HG03457 (cell line): ENCODE measurements at regions not wholly inside any gene's neighbourhood (a gene's known extent, or its start where the extent isn't known, plus 50 kb on each side); places are given as distances from the start of the nearest gene placed in this dataset.

Experiments used
- ATAC-seq: cut with Tn5 transposase; IDR thresholded peaks from one replicate; pipeline ENCODE4 v1.9.1; 2021; ENCODE audit warnings: moderate number of reproducible peaks; ENCODE audit not compliant: unreplicated experiment

DNA sequence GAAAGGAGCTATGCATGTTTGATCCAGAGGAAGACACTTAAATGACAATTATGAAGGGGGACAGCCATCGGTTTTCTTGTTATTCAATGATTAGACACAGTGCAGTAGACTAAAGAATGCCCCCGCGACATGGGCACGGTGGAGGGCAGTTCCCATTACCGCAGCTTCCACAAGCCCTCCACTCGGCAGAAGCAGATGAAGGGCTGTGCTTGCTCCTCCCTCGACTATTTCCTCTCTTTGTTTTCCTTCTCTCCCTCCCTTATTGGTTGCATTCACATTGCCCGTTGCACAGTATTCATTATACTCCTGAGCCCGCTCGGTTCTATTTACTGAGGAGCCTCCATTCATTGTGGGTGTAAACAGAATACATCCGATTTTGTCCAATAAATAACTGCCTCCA lies 138.8 kb upstream of the RASSF8 start:
- no peak for ATAC-seq

DNA sequence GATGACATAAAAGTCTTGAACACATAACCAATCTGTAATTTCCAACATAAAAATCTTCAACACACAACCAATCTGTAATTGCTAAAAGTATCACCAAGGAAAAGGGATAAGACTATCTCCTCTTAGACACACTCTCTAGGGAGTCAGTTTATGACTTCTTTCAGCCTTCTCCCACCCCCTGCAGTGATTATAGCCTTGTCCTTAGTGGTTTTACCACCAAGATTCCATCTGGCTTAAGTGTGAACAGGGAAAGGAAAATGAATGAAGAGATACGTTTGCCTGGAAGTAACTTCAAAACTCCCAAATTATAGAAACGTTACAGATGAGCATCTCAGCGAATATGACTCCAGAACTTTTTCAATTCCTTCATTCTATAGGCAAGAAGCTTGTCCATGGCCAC lies 136.2 kb upstream of the RASSF8 start:
- no peak for ATAC-seq

- no peak for ATAC-seq
Observed at GRCh38 chr12:25824734-25825133, 133.7 kb upstream of the RASSF8 start.

GRCh38 chr12:25825446-25825845 lies 133.0 kb upstream of the RASSF8 start:
- ATAC-seq = no peak

GRCh38 chr12:25827141-25827540 lies 131.3 kb upstream of the RASSF8 start:
- ATAC-seq = no peak

DNA sequence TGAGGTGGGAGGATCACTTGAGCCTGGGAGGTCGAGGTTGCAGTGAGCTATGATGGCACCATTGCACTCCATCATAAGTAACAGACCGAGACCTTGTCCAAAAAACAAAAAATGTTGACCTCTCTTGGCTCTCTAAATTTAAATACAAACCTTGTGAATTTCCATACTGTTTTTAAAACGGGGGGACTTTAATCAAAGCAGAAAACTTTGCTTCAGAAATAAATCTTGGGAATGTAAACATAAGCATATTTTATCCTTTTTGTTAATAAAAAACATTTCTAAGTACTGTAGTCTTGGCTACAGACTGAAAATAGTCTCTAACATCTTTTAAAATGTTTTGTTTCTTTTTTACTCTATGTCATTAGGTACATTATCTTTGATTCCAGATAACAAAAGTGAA lies 130.7 kb upstream of the RASSF8 start:
- no peak for ATAC-seq

DNA sequence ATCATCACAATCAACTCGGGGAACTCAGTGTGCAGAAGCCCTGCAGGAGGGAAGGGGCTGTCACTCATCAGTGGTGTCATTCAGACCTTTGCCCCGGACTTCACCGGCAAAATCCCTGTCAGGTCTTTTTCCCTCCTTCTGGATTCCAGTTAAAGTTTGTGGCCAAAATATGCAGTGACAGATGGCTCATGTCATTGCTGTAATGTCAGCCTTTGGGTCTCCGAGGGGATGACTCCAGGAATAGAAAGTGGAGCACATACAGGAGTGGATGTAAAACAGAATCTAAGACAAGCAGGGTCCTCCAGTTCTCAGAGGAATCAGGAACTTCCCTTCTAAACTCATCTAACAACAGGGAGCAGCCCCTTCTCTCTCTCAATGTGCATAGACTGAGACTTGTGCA lies 130.3 kb upstream of the RASSF8 start:
- ATAC-seq = no peak

GRCh38 chr12:25829192-25829591 lies 129.3 kb upstream of the RASSF8 start:
- no peak for ATAC-seq

DNA sequence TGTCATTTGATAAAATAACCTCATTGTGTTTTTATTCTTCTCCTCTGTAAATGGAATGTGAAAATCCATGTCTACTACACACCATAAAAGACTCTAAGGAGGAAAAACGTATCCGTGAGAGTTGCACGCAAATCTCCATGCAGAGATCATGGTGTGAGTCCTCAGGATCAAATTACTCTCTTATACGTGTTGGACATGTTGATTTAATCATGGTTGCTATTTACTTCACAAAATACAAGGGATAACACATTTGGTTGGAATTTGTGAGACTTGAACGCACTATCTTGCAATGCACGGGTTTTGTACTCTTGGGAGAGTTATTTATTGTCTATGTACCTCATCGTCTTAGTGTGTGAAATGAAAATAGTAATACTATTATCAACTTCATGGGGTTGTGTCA lies 128.0 kb upstream of the RASSF8 start:
- ATAC-seq = no peak

DNA sequence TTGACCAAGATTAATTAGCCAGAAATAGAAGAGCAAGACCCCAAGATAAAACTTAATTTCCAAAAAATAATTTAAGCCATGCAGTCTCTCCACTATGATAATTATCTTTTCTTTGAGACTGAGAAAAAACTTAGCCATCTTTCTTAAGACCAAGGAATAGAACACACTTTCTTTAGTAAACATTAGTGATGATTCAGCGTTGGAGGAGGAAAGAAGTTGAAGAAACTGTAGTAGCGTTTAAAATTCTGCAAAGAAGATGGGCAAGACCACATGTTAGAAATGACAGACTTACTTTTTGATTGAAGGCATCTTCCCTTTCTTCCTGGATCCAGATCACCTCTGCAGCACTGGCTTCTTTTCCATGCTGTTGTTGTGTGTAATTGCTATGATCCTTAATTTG lies 124.8 kb upstream of the RASSF8 start:
- no peak for ATAC-seq

DNA sequence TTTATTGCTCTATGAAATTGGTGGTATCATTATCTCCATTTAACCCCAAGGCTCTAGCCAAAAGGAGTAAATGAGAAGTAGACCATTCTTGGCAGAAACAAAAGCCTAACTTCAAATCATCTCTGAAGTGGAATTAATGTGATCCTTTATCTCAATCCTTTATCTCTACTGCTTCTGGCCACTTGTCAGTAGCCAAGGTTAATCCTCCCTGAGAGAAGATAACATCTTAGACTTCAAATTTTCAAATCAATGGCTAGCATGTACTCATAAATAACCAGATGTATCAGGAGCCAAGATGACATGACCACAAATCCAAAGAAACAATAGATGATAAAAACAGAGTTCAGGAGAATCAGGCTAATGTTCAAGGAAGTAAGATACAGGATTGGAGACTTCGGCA lies 123.1 kb upstream of the RASSF8 start:
- no peak for ATAC-seq

DNA sequence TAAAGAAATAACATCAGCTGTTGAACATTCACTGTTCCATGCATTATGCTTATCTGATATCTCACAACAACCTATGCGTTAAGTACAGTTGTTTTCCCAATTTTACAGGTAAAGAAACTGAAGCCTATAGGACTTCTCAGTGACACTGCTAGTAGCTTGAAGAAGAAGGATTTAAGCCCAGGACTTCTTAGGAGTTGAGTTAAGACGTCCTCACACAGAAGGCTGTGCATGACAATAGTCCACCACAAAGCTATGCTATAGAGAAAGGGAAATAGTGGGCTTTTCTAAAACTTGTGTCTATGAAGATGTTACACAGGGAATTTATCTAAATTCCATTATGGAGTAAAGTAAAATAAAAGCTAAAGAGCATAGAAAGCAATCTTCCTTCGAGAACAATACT lies 120.5 kb upstream of the RASSF8 start:
- no peak for ATAC-seq

DNA sequence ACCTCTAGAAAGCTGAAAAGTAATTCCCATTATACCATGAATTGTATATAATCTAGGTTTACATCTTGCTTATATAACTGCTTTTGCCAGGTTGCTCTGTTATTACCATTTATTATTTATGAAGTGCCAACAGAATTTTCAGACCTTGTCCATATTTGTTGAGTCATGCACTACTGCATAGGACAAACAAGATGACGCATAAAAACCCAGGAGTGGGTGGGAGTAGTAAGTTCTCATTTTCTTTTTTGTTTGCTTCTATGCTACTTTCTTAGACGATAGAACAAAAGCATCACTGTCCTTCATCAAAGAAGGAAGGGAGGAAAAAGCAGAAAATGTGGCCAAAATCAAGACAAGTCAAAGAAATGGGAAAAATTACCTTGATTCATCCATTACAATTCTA lies 119.0 kb upstream of the RASSF8 start:
- no peak for ATAC-seq

GRCh38 chr12:25840678-25841465 lies 117.6 kb upstream of the RASSF8 start:
- ATAC-seq = no peak

DNA sequence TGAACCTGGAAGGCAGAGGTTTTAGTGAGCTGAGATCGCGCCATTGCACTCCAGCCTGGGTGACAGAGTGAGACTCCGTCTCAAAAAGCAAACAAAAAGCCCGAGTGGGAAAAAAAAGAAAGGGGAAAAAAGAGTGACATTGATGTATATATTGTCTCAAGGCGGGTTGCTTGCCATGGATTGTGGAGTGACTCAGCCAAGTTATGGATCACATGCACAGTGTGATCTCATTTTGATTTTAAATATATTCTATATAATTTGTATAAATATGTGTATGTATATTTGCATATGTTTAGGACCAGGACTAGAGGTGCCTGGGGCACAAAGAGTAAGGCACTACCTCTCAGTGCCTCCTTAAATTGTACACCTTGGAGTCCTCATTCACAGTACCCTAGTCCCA lies 116.2 kb upstream of the RASSF8 start:
- no peak for ATAC-seq

- ATAC-seq = no peak
Observed at GRCh38 chr12:25843976-25844375, 114.5 kb upstream of the RASSF8 start.

- ATAC-seq = no peak
Observed at GRCh38 chr12:25845415-25845814, 113.1 kb upstream of the RASSF8 start.

GRCh38 chr12:25852792-25853191 lies 105.7 kb upstream of the RASSF8 start:
- no peak for ATAC-seq

- ATAC-seq = no peak
Observed at GRCh38 chr12:25853316-25854095, 105.0 kb upstream of the RASSF8 start.

DNA sequence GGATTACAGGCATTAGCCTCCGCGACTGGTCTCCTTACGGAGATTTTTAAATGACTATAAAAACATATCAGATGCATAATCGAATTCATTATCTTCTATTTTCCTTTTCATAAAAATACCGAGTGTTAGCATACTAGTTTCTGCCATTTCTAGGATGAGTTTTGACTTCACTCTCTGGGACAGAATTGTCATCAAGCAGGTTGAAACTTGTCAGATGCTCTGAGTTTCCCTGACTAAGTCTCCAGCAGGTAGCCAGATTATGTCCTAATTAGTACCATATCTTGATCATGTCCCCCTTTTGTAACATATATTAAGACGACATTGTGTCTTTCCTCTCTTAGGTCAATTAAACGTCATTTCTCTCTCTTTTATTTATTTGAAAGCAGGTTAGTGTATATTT lies 103.5 kb upstream of the RASSF8 start:
- no peak for ATAC-seq

DNA sequence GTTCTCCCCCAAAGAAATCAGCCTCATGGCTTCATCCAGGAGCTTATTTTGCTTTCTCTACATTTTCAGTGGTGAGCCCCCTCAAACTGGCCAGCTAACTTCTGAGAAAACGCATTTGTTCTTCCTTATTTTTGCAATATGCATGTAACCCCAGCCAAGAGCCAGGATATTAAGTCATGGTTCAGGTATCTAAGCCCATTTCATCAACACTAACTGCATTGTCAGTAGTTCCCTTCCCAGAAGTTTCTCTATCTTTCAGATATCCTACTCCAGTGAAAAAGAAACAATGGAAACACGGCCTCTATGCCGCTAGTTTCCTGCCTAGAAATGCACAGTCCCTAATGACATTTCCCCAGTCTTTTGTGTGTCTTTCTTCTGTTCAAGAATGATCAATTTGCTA lies 102.8 kb upstream of the RASSF8 start:
- ATAC-seq = no peak

DNA sequence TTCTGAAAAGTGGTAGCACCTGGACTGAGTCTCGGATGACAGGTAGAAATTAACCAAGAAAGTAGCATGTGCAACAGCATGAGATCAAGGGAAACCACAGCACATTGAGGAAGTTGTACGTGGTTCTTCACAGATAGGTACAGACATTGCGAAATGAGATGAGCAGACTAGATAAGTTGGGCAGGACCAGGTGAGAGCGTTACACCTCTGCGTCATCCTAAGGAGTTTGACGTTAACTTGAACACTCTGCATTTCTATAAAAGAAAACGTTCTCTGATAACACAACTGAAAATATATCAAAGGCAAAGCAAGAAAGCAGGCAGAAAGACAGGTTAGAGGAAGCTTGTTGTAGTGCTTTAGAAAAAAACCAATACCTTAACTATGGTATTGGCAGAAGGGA lies 98.5 kb upstream of the RASSF8 start:
- no peak for ATAC-seq

DNA sequence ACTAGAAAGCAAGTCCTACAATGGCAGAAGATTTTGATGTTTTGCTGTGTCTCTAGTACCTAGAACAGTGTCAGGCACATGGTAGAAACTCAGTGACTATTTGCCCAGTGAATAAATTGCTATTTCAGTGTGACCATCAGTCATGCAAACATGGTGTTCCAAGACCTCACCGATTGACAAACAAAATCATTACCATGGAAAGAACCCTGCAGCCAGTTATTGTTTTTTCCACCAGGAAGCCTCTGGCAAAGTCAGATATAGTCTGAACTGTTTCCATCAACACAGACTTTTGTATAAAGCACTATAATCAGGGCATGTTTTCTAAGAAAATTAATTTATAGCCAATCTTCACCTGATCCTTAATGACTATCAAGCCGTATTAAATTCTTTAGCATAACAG lies 97.3 kb upstream of the RASSF8 start:
- no peak for ATAC-seq
